ENCODE measurements at regions not wholly inside any gene's neighbourhood (a gene's known extent, or its start where the extent isn't known, plus 50 kb on each side); places are given as distances from the start of the nearest gene placed in this dataset.

DNA sequence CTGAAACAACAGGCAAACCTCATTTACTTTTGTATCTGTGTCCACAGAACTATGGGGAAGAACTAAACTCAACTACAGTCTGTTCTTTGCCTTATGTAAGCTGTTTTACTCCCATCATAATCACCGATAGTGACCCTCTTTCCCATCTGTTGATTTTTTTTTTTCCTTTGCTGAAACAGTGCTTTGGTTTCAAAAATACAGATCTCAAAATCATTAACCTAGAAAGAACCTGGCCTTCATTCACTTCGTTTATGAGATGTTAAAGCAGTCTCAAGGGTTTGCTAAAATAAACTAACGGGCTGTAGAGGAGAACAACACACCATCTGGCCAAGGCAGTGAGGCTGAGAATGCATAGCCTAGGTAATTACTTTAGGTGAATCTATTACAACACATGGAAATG lies 706.6 kb upstream of the ZNF608 start:
- DNase-seq (ENCODE audit: low spot score) (no peak), FAIRE-seq (no peak), ATAC-seq (no peak)
- no peak overlapping the region for H2AFZ ChIP-seq (ENCODE audit: low read length)
- no peaks in the 10 kb centered on the region for H3K79me2 ChIP-seq (ENCODE audit: insufficient read depth, low read length)
- BruUV-seq (replicated peaks): no TSS peak
- intact Hi-C loops (cut with micrococcal nuclease; ENCODE audit: unreplicated experiment): no loop called here
- H3K4me3 ChIP-seq (replicated peaks in 1 of 3; ENCODE audit: insufficient read depth in 1 of 3, low read depth in 2 of 3, low read length in 3 of 3): no peak overlapping the region
- CTCF ChIA-PET (ENCODE audit: low intra/inter-chr PET ratio, low total read pairs): no interaction called here
- TF ChIP-seq PHF21A (CRISPR knock-in tag; IDR thresholded peaks at IDR 0.05): no peak
- no peak for TF ChIP-seq ZNF572 (CRISPR knock-in tag; IDR thresholded peaks at IDR 0.05)
- TF ChIP-seq, protein P1, sequence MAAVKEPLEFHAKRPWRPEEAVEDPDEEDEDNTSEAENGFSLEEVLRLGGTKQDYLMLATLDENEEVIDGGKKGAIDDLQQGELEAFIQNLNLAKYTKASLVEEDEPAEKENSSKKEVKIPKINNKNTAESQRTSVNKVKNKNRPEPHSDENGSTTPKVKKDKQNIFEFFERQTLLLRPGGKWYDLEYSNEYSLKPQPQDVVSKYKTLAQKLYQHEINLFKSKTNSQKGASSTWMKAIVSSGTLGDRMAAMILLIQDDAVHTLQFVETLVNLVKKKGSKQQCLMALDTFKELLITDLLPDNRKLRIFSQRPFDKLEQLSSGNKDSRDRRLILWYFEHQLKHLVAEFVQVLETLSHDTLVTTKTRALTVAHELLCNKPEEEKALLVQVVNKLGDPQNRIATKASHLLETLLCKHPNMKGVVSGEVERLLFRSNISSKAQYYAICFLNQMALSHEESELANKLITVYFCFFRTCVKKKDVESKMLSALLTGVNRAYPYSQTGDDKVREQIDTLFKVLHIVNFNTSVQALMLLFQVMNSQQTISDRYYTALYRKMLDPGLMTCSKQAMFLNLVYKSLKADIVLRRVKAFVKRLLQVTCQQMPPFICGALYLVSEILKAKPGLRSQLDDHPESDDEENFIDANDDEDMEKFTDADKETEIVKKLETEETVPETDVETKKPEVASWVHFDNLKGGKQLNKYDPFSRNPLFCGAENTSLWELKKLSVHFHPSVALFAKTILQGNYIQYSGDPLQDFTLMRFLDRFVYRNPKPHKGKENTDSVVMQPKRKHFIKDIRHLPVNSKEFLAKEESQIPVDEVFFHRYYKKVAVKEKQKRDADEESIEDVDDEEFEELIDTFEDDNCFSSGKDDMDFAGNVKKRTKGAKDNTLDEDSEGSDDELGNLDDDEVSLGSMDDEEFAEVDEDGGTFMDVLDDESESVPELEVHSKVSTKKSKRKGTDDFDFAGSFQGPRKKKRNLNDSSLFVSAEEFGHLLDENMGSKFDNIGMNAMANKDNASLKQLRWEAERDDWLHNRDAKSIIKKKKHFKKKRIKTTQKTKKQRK (IDR thresholded peaks at IDR 0.05; ENCODE audit: low read length): no peak
- TF ChIP-seq RFX3 (CRISPR knock-in tag; IDR thresholded peaks at IDR 0.05): no peak
- H3K36me3 ChIP-seq (replicated peaks in 1 of 2; ENCODE audit: control insufficient read depth in 1 of 2, insufficient read depth in 2 of 2, low read length in 2 of 2): no peaks in the 10 kb centered on the region
- H3K4me2 ChIP-seq (ENCODE audit: low read depth, low read length): no peak overlapping the region
- H3K27me3 ChIP-seq (ENCODE audit: control insufficient read depth in 1 of 2, insufficient read depth in 2 of 2, low read length in 2 of 2): no peaks in the 10 kb centered on the region
- in situ Hi-C loops (cut with HindIII; ENCODE audit: extremely low pct_ligation_motif_present, low pct_unique_long_range_greater_than_20kb): no loop called here
- 12% methylated on average over 3 of the region's 3 CpGs for WGBS (ENCODE audit: low lambda C conversion rate)
- H3K4me1 ChIP-seq (ENCODE audit: insufficient read depth, low read length): no peaks in the 10 kb centered on the region
- H3K9me3 ChIP-seq (ENCODE audit: low read length): peaks cover 35% of the 10 kb centered on the region
- no peak overlapping the region for H3K27ac ChIP-seq (ENCODE audit: extremely low read length, insufficient read depth, low read length)
- POLR2A ChIA-PET: no interaction called here
- no peak overlapping the region for H3K9ac ChIP-seq (ENCODE audit: insufficient read depth, low read depth, low read length)
- H4K20me1 ChIP-seq (ENCODE audit: insufficient read depth, low read length): no peaks in the 10 kb centered on the region

- no peaks in the 10 kb centered on the region for H4K20me1 ChIP-seq (ENCODE audit: insufficient read depth, low read length)
- 0% methylated on average over 1 of the region's 1 CpG for WGBS (ENCODE audit: low lambda C conversion rate)
- no peak overlapping the region for H3K4me3 ChIP-seq (replicated peaks in 1 of 3; ENCODE audit: insufficient read depth in 1 of 3, low read depth in 2 of 3, low read length in 3 of 3)
- DNase-seq (ENCODE audit: low spot score): no peak
- H3K27me3 ChIP-seq (ENCODE audit: control insufficient read depth in 1 of 2, insufficient read depth in 2 of 2, low read length in 2 of 2): no peaks in the 10 kb centered on the region
- CTCF ChIA-PET (ENCODE audit: low intra/inter-chr PET ratio, low total read pairs): no interaction called here
- no peak for FAIRE-seq
- no peak overlapping the region for H2AFZ ChIP-seq (ENCODE audit: low read length)
- peaks cover 50% of the 10 kb centered on the region for H3K9me3 ChIP-seq (ENCODE audit: low read length)
- H3K36me3 ChIP-seq (replicated peaks in 1 of 2; ENCODE audit: control insufficient read depth in 1 of 2, insufficient read depth in 2 of 2, low read length in 2 of 2): no peaks in the 10 kb centered on the region
- no peak overlapping the region for H3K27ac ChIP-seq (ENCODE audit: extremely low read length, insufficient read depth, low read length)
- in situ Hi-C loops (cut with HindIII; ENCODE audit: extremely low pct_ligation_motif_present, low pct_unique_long_range_greater_than_20kb): no loop called here
- ATAC-seq: no peak
- H3K4me1 ChIP-seq (ENCODE audit: insufficient read depth, low read length): no peaks in the 10 kb centered on the region
- H3K4me2 ChIP-seq (ENCODE audit: low read depth, low read length): no peak overlapping the region
- POLR2A ChIA-PET: no interaction called here
- intact Hi-C loops (cut with micrococcal nuclease; ENCODE audit: unreplicated experiment): no loop called here
- no peak overlapping the region for H3K9ac ChIP-seq (ENCODE audit: insufficient read depth, low read depth, low read length)
- no TSS peak for BruUV-seq (replicated peaks)
- TF ChIP-seq IRF2 (CRISPR knock-in tag; IDR thresholded peaks at IDR 0.05): no peak
- TF ChIP-seq SMAD1 (CRISPR knock-in tag; IDR thresholded peaks at IDR 0.05; ENCODE audit: borderline replicate concordance, low read depth): no peak
- TF ChIP-seq ZFP62 (CRISPR knock-in tag; IDR thresholded peaks at IDR 0.05): no peak
- TF ChIP-seq LRRFIP1 (CRISPR knock-in tag; conservative IDR thresholded peaks at IDR 0.05): no peak
- TF ChIP-seq ZNF556 (CRISPR knock-in tag; IDR thresholded peaks at IDR 0.05; ENCODE audit: borderline replicate concordance): no peak
- no peak for TF ChIP-seq ATRX (CRISPR knock-in tag; IDR thresholded peaks at IDR 0.05; ENCODE audit: borderline replicate concordance)
- H3K79me2 ChIP-seq (ENCODE audit: insufficient read depth, low read length): no peaks in the 10 kb centered on the region
Measured at GRCh38 chr5:125455041-125455440, 708.6 kb upstream of the ZNF608 start.

All from HepG2 (cell line).